Coronary artery (tissue), 2 donors: ENCODE measurements at regions not wholly inside any gene's neighbourhood (a gene's known extent, or its start where the extent isn't known, plus 50 kb on each side); places are given as distances from the start of the nearest gene placed in this dataset.

ENCODE experiments used
- DNase-seq: peaks from one replicate; pipeline ENCODE4 v3.0.0-alpha.2; 2017; ENCODE audit warnings: low spot score
- H3K27ac ChIP-seq, 2 donors: fragments of 200-600 bp; sonication (generic); one replicate each; pipeline ENCODE4 v1.5.1; 2016 to 2019
- H3K4me3 ChIP-seq: fragments of 200-600 bp; sonication (generic); 2 replicates; pipeline ENCODE4 v1.5.1; 2016; ENCODE audit warnings: mild to moderate bottlenecking, moderate library complexity
- CTCF ChIP-seq: fragments of 200-600 bp; sonication (generic); IDR thresholded peaks from one replicate; pipeline ENCODE4 v1.5.1; 2019; ENCODE audit warnings: antibody characterized with exemption

- no peak for TF ChIP-seq CTCF
- no peak for DNase-seq
- H3K27ac ChIP-seq: no peak overlapping the region
- no peak overlapping the region for H3K4me3 ChIP-seq
These were observed 255.9 kb downstream of the MSRB3 start for GRCh38 chr12:65534238-65534841.

DNA sequence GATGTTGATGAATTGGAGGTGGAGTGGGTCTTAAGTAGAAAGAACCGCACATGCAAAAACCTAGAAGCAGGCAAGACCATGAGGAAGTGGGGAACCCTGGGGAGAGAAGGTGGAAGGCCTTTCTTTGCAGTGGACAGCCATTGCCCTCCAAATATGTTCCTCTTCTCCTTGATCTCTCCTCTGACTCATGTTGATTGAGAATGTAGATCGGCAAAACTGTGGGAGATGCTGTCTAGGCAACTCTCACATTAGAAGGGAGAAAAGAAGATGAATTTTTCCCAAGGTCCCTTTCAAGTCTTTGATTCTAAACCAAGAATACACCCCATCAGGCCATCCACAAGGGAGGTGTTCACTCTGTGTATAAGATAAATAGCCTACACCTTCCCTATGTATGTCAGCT is 257.5 kb downstream of the MSRB3 start:
- no peak overlapping the region for H3K4me3 ChIP-seq
- no peak for TF ChIP-seq CTCF
- DNase-seq: no peak
- no peak overlapping the region for H3K27ac ChIP-seq

- Histone ChIP-seq H3K4me3 (no peak overlapping the region), H3K27ac (peak overlapping the region; percentile 25 to 37)
- DNase-seq: no peak
- no peak for TF ChIP-seq CTCF
These were observed 257.9 kb downstream of the MSRB3 start for GRCh38 chr12:65536351-65536750.

GRCh38 chr12:65536876-65537681 is 258.6 kb downstream of the MSRB3 start:
- Histone ChIP-seq H3K4me3 (no peak overlapping the region), H3K27ac (peak overlapping the region; percentile 37 to 63)
- TF ChIP-seq CTCF: no peak
- peak; percentile 83 for DNase-seq

- Histone ChIP-seq H3K27ac (peak overlapping the region in 1 of 2 donors; percentile 63), H3K4me3 (no peak overlapping the region)
- no peak for TF ChIP-seq CTCF
- DNase-seq: no peak
These were observed 259.5 kb downstream of the MSRB3 start for GRCh38 chr12:65537978-65538377.

GRCh38 chr12:65539023-65539422 is 260.5 kb downstream of the MSRB3 start:
- no peak for TF ChIP-seq CTCF
- DNase-seq: no peak
- H3K27ac ChIP-seq: no peak overlapping the region
- H3K4me3 ChIP-seq: no peak overlapping the region

GRCh38 chr12:65540140-65540539 is 261.7 kb downstream of the MSRB3 start:
- no peak for DNase-seq
- H3K27ac ChIP-seq: no peak overlapping the region
- H3K4me3 ChIP-seq: no peak overlapping the region
- TF ChIP-seq CTCF: no peak
